Breast epithelium (tissue), 4 donors: ENCODE measurements at regions not wholly inside any gene's neighbourhood (a gene's known extent, or its start where the extent isn't known, plus 50 kb on each side); places are given as distances from the start of the nearest gene placed in this dataset.

ENCODE experiments used
- DNase-seq, 2 donors: peaks; one replicate each; pipeline ENCODE4 v3.0.0-alpha.2; 2019; ENCODE audit warnings: low spot score in 2 of 2
- H3K27ac ChIP-seq, 2 donors: fragments of 200-600 bp; sonication (generic) in 1 of 2; one replicate each; pipeline ENCODE4 v1.5.1; 2016 to 2019; ENCODE audit warnings: mild to moderate bottlenecking in 1 of 2
- H3K27me3 ChIP-seq, 2 donors: fragments of 200-600 bp; sonication (generic) in 1 of 2; one replicate each; pipeline versions ENCODE4 v1.5.1 to v1.6.0; 2017 to 2019; ENCODE audit warnings: control low read depth in 1 of 2, mild to moderate bottlenecking in 1 of 2
- H3K36me3 ChIP-seq: fragments of 200-600 bp; one replicate; pipeline ENCODE4 v1.5.1; 2019
- H3K4me1 ChIP-seq, 2 donors: fragments of 200-600 bp; sonication (generic); one replicate each; pipeline ENCODE4 v1.5.1; 2016 to 2019; ENCODE audit warnings: control low read depth in 1 of 2
- H3K4me3 ChIP-seq, 3 donors: fragments of 200-600 bp; sonication (generic); 1 replicate in 2 of 3; 2 replicates in 1 of 3; pipeline ENCODE4 v1.5.1; 2016 to 2019; ENCODE audit warnings: mild to moderate bottlenecking in 3 of 3, moderate library complexity in 2 of 3
- H3K9me3 ChIP-seq, 2 donors: fragments of 200-600 bp; sonication (generic) in 1 of 2; one replicate each; pipeline ENCODE4 v1.5.1; 2016 to 2019; ENCODE audit warnings: control low read depth in 1 of 2
- CTCF ChIP-seq, 3 donors: fragments of 450-650 bp; IDR thresholded peaks; one replicate each; pipeline ENCODE4 v1.5.1; 2016 to 2017; ENCODE audit warnings: antibody characterized with exemption in 3 of 3, mild to moderate bottlenecking in 3 of 3, moderate library complexity in 3 of 3
- POLR2A ChIP-seq: fragments of 450-650 bp; IDR thresholded peaks from one replicate; pipeline ENCODE4 v1.6.1; 2016; ENCODE audit warnings: antibody characterized with exemption, mild to moderate bottlenecking, moderate library complexity
- POLR2AphosphoS5 ChIP-seq, 3 donors: sonication (generic); formaldehyde crosslinking; IDR thresholded peaks; one replicate each; pipeline ENCODE4 v1.6.1; 2017; ENCODE audit warnings: antibody characterized with exemption in 3 of 3
- intact Hi-C: fragments of 100-400 bp; cut with DNase I; formaldehyde crosslinking; loops from one replicate; pipeline ENCODE4 v1.15.1; 2023; ENCODE audit warnings: low total_unique reads

- TF ChIP-seq CTCF (IDR thresholded peaks at IDR 0.05) (no peak), POLR2A (no peak), POLR2AphosphoS5 (IDR thresholded peaks at IDR 0.05) (no peak)
- no peaks in the 10 kb centered on the region for H3K9me3 ChIP-seq
- no peaks in the 10 kb centered on the region for H3K4me1 ChIP-seq
- intact Hi-C loops = no loop called here
- no peak overlapping the region for H3K4me3 ChIP-seq
- no peaks in the 10 kb centered on the region for H3K36me3 ChIP-seq
- no peak for DNase-seq
- H3K27ac ChIP-seq = no peak overlapping the region
- H3K27me3 ChIP-seq = no peaks in the 10 kb centered on the region
Observed at GRCh38 chr16:27633721-27634120, 83.8 kb downstream of the KATNIP start.

GRCh38 chr16:27634779-27635178 lies 84.8 kb downstream of the KATNIP start:
- intact Hi-C loops = loop anchor here (5.0 kb wide), 1 partner anchor 673 kb away; no protein-coding TSS in a partner anchor
- H3K36me3 ChIP-seq = no peaks in the 10 kb centered on the region
- no peak overlapping the region for H3K27ac ChIP-seq
- no peaks in the 10 kb centered on the region for H3K27me3 ChIP-seq
- no peak overlapping the region for H3K4me3 ChIP-seq
- no peaks in the 10 kb centered on the region for H3K9me3 ChIP-seq
- H3K4me1 ChIP-seq = no peaks in the 10 kb centered on the region
- DNase-seq = no peak
- no peak for TF ChIP-seq POLR2AphosphoS5 (IDR thresholded peaks at IDR 0.05)
- TF ChIP-seq POLR2A = no peak
- TF ChIP-seq CTCF (IDR thresholded peaks at IDR 0.05) = no peak

GRCh38 chr16:27636453-27637240 lies 86.7 kb downstream of the KATNIP start:
- Histone ChIP-seq H3K9me3 (no peaks in the 10 kb centered on the region), H3K27me3 (no peaks in the 10 kb centered on the region), H3K36me3 (no peaks in the 10 kb centered on the region), H3K4me1 (no peaks in the 10 kb centered on the region), H3K27ac (no peak overlapping the region), H3K4me3 (no peak overlapping the region)
- intact Hi-C loops = loop anchor here (5.0 kb wide), 1 partner anchor 671 kb away; no protein-coding TSS in a partner anchor
- no peak for DNase-seq
- no peak for TF ChIP-seq POLR2A
- TF ChIP-seq POLR2AphosphoS5 (IDR thresholded peaks at IDR 0.05) = no peak
- no peak for TF ChIP-seq CTCF (IDR thresholded peaks at IDR 0.05)

GRCh38 chr16:27638833-27639560 lies 89.1 kb downstream of the KATNIP start:
- no peaks in the 10 kb centered on the region for H3K27me3 ChIP-seq
- intact Hi-C loops = loop anchor here (5.0 kb wide), 1 partner anchor 668 kb away; no protein-coding TSS in a partner anchor
- no peaks in the 10 kb centered on the region for H3K9me3 ChIP-seq
- H3K27ac ChIP-seq = no peak overlapping the region
- TF ChIP-seq POLR2A (no peak), CTCF (IDR thresholded peaks at IDR 0.05) (no peak), POLR2AphosphoS5 (IDR thresholded peaks at IDR 0.05) (no peak)
- no peaks in the 10 kb centered on the region for H3K36me3 ChIP-seq
- H3K4me1 ChIP-seq = no peaks in the 10 kb centered on the region
- no peak for DNase-seq
- H3K4me3 ChIP-seq = no peak overlapping the region
